GM12864 (cell line): ENCODE measurements at regions not wholly inside any gene's neighbourhood (a gene's known extent, or its start where the extent isn't known, plus 50 kb on each side); places are given as distances from the start of the nearest gene placed in this dataset.

Experiments used
- DNase-seq: peaks from one replicate; pipeline ENCODE4 v3.0.0-alpha.2; 2011; ENCODE audit warnings: low read depth
- H3K4me3 ChIP-seq: 2 replicates; pipeline ENCODE4 v1.5.1; 2011; ENCODE audit warnings: mild to moderate bottlenecking, low read depth, low read length, control low read depth
- CTCF ChIP-seq: IDR thresholded peaks from 2 replicates; pipeline ENCODE4 v1.5.1; 2011; ENCODE audit warnings: low read depth, mild to moderate bottlenecking, moderate library complexity, low read length, control low read depth, inconsistent platforms; ENCODE audit errors: missing control alignments

DNA sequence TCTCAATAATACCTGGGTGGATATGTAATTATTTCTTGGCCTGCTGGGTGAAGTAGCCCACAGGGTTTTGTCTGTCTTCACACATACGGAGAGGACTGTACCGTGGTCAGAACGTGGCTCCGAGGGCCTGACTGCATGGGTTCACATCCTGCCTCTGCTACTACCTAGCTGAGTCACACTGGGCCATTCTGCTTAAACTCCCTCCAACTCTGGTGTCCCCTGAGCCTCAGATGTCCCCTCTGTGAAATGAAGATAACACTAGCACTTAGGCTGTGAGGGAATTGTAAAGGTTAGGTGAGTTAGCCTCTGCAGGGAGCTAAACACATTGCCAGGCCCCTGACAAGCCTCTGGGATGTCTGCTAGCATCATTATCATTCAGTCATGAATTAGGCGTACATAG is 120.1 kb upstream of the NABP1 start:
- no peak overlapping the region for H3K4me3 ChIP-seq
- no peak for TF ChIP-seq CTCF
- DNase-seq, result no peak

DNA sequence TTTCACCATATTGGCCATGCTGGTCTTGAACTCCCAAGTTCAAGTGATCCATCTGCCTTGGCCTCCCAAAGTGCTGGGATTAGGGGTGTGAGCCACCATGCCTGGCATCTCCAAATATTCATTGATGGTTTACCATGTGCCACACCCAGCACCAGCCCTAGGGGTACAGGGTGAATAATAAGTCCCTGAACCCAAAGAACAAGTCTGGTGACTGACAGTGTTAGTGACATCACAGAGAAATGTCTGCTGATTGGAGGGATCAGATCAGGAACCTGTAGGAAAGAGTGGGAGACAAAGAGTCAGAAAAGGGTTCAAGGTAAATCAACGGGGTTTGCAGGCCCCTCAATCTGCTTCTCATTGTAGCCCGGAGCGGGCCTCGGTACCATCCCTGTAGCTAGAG is 118.4 kb upstream of the NABP1 start:
- no peak overlapping the region for H3K4me3 ChIP-seq
- DNase-seq, result no peak
- no peak for TF ChIP-seq CTCF

DNA sequence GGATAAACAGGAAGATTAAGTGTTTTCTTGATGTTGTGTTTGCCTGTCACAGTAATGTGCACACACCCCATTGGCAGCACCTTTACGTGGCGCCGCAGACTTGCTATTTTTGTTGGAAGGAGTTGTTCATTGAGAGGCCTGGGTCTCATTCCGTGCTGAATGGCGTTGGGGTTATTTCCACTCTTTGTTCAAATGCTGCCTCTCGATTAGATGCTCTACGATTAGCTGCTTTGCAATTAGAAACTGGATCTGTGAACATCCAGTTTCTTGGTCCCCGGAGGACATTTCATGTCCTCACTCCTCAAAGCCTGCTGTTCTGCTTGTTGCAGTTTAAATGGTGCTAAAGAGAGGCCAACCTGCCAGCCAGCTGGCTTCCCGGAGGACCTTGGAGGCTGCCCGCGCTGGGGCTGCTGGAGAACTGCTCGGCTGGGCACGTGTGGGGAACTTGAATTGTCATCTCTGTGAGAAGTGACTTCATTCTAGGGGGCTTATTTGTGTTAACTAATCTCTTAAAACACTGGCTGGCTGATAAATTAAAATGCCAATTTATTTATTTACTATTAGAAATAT is 117.4 kb upstream of the NABP1 start:
- TF ChIP-seq CTCF, result no peak
- no peak for DNase-seq
- H3K4me3 ChIP-seq, result no peak overlapping the region

- no peak for DNase-seq
- no peak for TF ChIP-seq CTCF
- no peak overlapping the region for H3K4me3 ChIP-seq
These were observed 112.8 kb upstream of the NABP1 start for GRCh38 chr2:191565120-191565519.

- DNase-seq, result no peak
- no peak for TF ChIP-seq CTCF
These were observed 112.2 kb upstream of the NABP1 start for GRCh38 chr2:191565647-191566198.

DNA sequence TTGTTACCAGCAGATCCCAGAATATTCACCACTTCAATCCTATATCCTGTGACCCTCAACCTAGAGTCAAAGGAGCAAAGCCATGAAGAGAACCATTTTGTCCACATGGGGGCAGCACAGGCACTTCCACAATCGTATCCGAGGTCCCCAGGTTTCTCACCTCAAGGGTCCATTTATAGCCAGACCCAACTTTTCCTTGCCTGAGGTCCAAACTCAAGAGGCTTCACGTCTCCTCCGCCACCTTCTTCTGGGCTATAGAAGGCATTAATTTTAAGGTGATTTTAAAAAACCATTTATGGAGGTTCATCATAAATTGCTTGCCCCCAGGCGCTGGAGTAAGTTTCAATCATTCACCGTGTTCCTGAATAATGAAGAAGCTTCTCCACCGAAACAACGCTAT is 111.6 kb upstream of the NABP1 start:
- DNase-seq, result peak; percentile 33
- peak; percentile 84 for TF ChIP-seq CTCF
- H3K4me3 ChIP-seq, result no peak overlapping the region

More at GRCh38 chr2:191565647-191566198, 112.2 kb upstream of the NABP1 start:
- H3K4me3 ChIP-seq, result no peak overlapping the region

DNA sequence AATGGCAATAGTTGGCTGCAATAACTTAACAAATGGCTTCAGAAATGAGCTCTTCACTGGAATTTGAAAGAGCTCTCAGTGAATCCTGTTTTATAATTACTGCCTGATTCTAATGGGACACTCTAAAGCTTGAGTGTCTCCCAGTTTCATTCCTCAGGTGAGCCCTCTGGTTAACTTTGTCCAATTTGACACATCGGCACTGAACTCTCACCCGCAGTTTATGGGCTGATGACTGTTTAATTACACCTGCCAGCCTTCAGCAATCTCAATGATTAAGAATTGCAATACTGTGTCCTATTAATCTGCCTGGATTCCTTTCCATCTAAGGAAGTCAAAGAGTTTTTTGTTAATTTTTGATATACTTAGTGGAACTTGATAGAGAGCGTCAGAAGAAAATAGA is 110.7 kb upstream of the NABP1 start:
- no peak overlapping the region for H3K4me3 ChIP-seq
- no peak for DNase-seq
- TF ChIP-seq CTCF, result no peak
